PC-9 (cell line): ENCODE measurements at regions not wholly inside any gene's neighbourhood (a gene's known extent, or its start where the extent isn't known, plus 50 kb on each side); places are given as distances from the start of the nearest gene placed in this dataset.

Experiments used
- EZH2 ChIP-seq: fragments of 200-600 bp; sonication (generic); IDR thresholded peaks from 2 replicates; pipeline ENCODE4 v1.8.0; 2017; ENCODE audit warnings: antibody characterized with exemption, low read depth
- TF ChIP-seq, protein P1 (sequence below): fragments of 200-600 bp; sonication (generic); conservative IDR thresholded peaks from 2 replicates; pipeline ENCODE4 v1.6.1; 2017; ENCODE audit warnings: mixed run types, antibody characterized with exemption, mild to moderate bottlenecking, moderate library complexity

DNA sequence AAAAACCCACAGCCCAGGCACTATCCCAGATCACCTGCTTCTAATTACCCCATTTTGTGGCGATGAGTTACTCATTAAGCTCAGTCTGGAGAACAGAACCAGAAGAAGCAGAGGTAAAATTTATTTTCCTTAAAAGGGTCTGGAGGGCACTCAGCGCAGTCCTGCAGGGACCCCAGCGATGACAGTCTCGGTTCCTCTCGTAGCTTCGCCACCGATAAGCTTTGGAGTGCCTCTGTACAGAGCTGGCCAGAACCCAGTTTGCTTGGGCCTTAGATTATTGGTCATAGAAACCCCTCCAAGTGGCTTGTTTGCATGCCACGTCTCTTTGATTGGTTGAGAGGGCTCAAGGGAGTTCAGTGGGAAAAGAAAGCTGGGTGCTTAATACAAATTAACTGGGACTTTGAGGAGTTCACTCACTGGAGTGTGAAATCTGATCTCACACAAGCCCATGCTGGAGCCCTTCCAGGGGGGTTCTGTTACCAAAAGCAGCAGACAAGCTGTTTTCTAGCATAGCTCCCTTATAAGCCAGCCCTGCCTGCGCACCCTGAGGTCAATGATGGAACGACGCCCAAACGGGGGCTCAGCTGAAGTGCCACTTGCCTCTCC is 158.5 kb upstream of the ARID1B start:
- TF ChIP-seq, protein P1, sequence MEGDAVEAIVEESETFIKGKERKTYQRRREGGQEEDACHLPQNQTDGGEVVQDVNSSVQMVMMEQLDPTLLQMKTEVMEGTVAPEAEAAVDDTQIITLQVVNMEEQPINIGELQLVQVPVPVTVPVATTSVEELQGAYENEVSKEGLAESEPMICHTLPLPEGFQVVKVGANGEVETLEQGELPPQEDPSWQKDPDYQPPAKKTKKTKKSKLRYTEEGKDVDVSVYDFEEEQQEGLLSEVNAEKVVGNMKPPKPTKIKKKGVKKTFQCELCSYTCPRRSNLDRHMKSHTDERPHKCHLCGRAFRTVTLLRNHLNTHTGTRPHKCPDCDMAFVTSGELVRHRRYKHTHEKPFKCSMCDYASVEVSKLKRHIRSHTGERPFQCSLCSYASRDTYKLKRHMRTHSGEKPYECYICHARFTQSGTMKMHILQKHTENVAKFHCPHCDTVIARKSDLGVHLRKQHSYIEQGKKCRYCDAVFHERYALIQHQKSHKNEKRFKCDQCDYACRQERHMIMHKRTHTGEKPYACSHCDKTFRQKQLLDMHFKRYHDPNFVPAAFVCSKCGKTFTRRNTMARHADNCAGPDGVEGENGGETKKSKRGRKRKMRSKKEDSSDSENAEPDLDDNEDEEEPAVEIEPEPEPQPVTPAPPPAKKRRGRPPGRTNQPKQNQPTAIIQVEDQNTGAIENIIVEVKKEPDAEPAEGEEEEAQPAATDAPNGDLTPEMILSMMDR: no peak
- TF ChIP-seq EZH2: no peak
